ENCODE measurements at regions not wholly inside any gene's neighbourhood (a gene's known extent, or its start where the extent isn't known, plus 50 kb on each side); places are given as distances from the start of the nearest gene placed in this dataset.

GRCh38 chr4:59063015-59063720 lies 1953.0 kb upstream of the IGFBP7 start:
- H2BK12ac ChIP-seq (ENCODE audit: low read depth, low read length) = no peak overlapping the region
- no peak overlapping the region for H4K91ac ChIP-seq (replicated peaks; ENCODE audit: insufficient read length, low read length)
- no peak overlapping the region for H4K8ac ChIP-seq (ENCODE audit: extremely low read depth, insufficient read depth, low read length)
- H3K4me1 ChIP-seq (replicated peaks in 1 of 4; ENCODE audit: control insufficient read depth in 3 of 4, insufficient read depth in 4 of 4, low read length in 3 of 4) = no peaks in the 10 kb centered on the region
- H4K20me1 ChIP-seq (replicated peaks in 1 of 2; ENCODE audit: control insufficient read depth in 1 of 2, insufficient read depth in 2 of 2, low read length in 2 of 2) = no peaks in the 10 kb centered on the region
- no peak overlapping the region for H3K23ac ChIP-seq (ENCODE audit: insufficient read length)
- H2BK15ac ChIP-seq (ENCODE audit: low read length) = no peak overlapping the region
- no peaks in the 10 kb centered on the region for H3K79me2 ChIP-seq (ENCODE audit: control insufficient read depth in 1 of 2, insufficient read depth in 2 of 2, low read length in 2 of 2)
- POLR2A ChIA-PET (ENCODE audit: partially characterized antibody) = no interaction called here
- H3K4ac ChIP-seq (replicated peaks; ENCODE audit: insufficient read length, low read depth, low read length) = no peak overlapping the region
- H3K23me2 ChIP-seq (ENCODE audit: low read depth, low read length) = no peaks in the 10 kb centered on the region; the same call in 1 of the 2 replicates
- H3K27ac ChIP-seq (ENCODE audit: low read depth, low read length) = no peak overlapping the region
- no peaks in the 10 kb centered on the region for H3K36me3 ChIP-seq (ENCODE audit: control insufficient read depth in 2 of 4, insufficient read depth in 4 of 4, low read length in 3 of 4)
- H4K5ac ChIP-seq (ENCODE audit: insufficient read length, low read depth, low read length) = no peak overlapping the region
- no peak overlapping the region for H2AFZ ChIP-seq (ENCODE audit: low read length)
- no peak overlapping the region for H2BK120ac ChIP-seq (replicated peaks; ENCODE audit: low read depth, low read length)
- H3K9me3 ChIP-seq (ENCODE audit: insufficient read depth in 2 of 2, low read depth in 1 of 2, low read length in 1 of 2) = no peaks in the 10 kb centered on the region
- H3K4me2 ChIP-seq (ENCODE audit: insufficient read depth in 1 of 2, low read depth in 2 of 2, low read length in 2 of 2) = no peak overlapping the region
- no peak overlapping the region for H2AK5ac ChIP-seq (ENCODE audit: low read depth, low read length)
- TF ChIP-seq BRCA1 (IDR thresholded peaks at IDR 0.05; ENCODE audit: low read depth, low read length) (no peak), RNF2 (IDR thresholded peaks at IDR 0.05; ENCODE audit: borderline replicate concordance, low read depth, low read length, missing control alignments, poor library complexity, severe bottlenecking) (no peak), TCF12 (IDR thresholded peaks at IDR 0.05; ENCODE audit: low read depth, low read length) (no peak), NANOG (IDR thresholded peaks at IDR 0.05; ENCODE audit: insufficient read depth, low read depth, low read length, poor library complexity, severe bottlenecking) (no peak)
- TF ChIP-seq, protein P1, sequence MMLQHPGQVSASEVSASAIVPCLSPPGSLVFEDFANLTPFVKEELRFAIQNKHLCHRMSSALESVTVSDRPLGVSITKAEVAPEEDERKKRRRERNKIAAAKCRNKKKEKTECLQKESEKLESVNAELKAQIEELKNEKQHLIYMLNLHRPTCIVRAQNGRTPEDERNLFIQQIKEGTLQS (IDR thresholded peaks at IDR 0.05; ENCODE audit: insufficient read depth, low read depth, low read length) = no peak
- FAIRE-seq (no peak), DNase-seq (ENCODE audit: low read depth in 1 of 2, low spot score in 2 of 2) (no peak)
- no peak overlapping the region for H3K18ac ChIP-seq (ENCODE audit: extremely low read depth, low read length)
- H2BK20ac ChIP-seq (ENCODE audit: low read length) = no peak overlapping the region
- H3K9ac ChIP-seq (replicated peaks in 1 of 4; ENCODE audit: extremely low read depth in 1 of 4, low read depth in 3 of 4, low read length in 3 of 4) = no peak overlapping the region
- CTCF ChIA-PET (ENCODE audit: partially characterized antibody) = interaction anchor here (0.6 to 0.9 kb wide), 4 partner anchors 9 to 583 kb away, joined by 3 to 4 read pairs (median 3); no protein-coding TSS in a partner anchor
- no peak overlapping the region for H3K56ac ChIP-seq (replicated peaks; ENCODE audit: insufficient read length, low read depth, low read length)
- H3K79me1 ChIP-seq (ENCODE audit: low read depth, low read length) = no peaks in the 10 kb centered on the region
- no peaks in the 10 kb centered on the region for H3K27me3 ChIP-seq (replicated peaks in 1 of 4; ENCODE audit: control insufficient read depth in 3 of 4, extremely low read depth in 1 of 4, insufficient read depth in 3 of 4, low read length in 3 of 4)
- no peak overlapping the region for H3K14ac ChIP-seq (ENCODE audit: insufficient read length)
- no peak overlapping the region for H3K4me3 ChIP-seq (ENCODE audit: extremely low read depth in 1 of 4, insufficient read depth in 2 of 4, low read depth in 3 of 4, low read length in 4 of 4)
- H2BK5ac ChIP-seq (ENCODE audit: low read depth, low read length) = no peak overlapping the region
- 92% methylated on average over 4 of the region's 4 CpGs; no CpG with 5 or more reads in 1 of the 2 experiments for WGBS, 2 experiments (ENCODE audit: extremely low coverage in 1 of 2, insufficient coverage in 1 of 2, insufficient read length in 1 of 2, insufficient replicate concordance in 2 of 2, low coverage in 1 of 2, low lambda C conversion rate in 2 of 2, missing lambda C conversion rate in 1 of 2)
